ENCODE measurements at regions not wholly inside any gene's neighbourhood (a gene's known extent, or its start where the extent isn't known, plus 50 kb on each side); places are given as distances from the start of the nearest gene placed in this dataset.
A peak's percentile ranks its signal among the peaks of the same experiment; 100 is the strongest.

DNA sequence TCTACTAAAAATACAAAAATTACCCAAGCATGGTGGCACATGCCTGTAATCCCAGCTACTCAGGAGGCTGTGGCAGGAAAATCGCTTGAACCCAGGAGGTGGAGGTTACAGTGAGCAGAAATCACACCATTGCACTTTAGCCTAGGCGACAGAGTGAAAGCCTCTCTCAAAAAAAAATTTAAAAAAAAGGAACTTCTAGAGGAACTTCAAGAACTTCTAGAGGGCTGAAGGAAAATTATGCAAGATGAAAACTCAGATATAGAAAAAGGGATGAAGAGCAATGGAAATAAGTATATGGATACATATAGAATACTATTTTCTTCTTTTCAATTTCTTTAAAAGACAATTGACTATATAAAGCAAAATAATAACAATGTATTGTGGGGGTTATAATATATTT, 51.2 kb upstream of the PRR5 start:
- TF ChIP-seq, protein P1, sequence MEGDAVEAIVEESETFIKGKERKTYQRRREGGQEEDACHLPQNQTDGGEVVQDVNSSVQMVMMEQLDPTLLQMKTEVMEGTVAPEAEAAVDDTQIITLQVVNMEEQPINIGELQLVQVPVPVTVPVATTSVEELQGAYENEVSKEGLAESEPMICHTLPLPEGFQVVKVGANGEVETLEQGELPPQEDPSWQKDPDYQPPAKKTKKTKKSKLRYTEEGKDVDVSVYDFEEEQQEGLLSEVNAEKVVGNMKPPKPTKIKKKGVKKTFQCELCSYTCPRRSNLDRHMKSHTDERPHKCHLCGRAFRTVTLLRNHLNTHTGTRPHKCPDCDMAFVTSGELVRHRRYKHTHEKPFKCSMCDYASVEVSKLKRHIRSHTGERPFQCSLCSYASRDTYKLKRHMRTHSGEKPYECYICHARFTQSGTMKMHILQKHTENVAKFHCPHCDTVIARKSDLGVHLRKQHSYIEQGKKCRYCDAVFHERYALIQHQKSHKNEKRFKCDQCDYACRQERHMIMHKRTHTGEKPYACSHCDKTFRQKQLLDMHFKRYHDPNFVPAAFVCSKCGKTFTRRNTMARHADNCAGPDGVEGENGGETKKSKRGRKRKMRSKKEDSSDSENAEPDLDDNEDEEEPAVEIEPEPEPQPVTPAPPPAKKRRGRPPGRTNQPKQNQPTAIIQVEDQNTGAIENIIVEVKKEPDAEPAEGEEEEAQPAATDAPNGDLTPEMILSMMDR (IDR thresholded peaks at IDR 0.05; ENCODE audit: low read depth, low read length) = no peak
- Histone ChIP-seq H3K4me3 (ENCODE audit: low read depth, low read length) (no peak overlapping the region), H3K27me3 (ENCODE audit: control insufficient read depth, insufficient read depth, low read length) (no peaks in the 10 kb centered on the region), H3K27ac (ENCODE audit: low read depth, low read length) (no peak overlapping the region), H3K9me3 (ENCODE audit: control insufficient read depth, insufficient read depth, low read length) (peaks cover under 1% of the 10 kb centered on the region; the same call in 1 of the 2 replicates)
- no peak for DNase-seq (ENCODE audit: low read depth, low spot score)
- CTCF ChIA-PET = interaction anchor here (1.2 kb wide), 1 partner anchor 34 kb away, joined by 3 read pairs; no protein-coding TSS in a partner anchor
- POLR2A ChIA-PET = no interaction called here

DNA sequence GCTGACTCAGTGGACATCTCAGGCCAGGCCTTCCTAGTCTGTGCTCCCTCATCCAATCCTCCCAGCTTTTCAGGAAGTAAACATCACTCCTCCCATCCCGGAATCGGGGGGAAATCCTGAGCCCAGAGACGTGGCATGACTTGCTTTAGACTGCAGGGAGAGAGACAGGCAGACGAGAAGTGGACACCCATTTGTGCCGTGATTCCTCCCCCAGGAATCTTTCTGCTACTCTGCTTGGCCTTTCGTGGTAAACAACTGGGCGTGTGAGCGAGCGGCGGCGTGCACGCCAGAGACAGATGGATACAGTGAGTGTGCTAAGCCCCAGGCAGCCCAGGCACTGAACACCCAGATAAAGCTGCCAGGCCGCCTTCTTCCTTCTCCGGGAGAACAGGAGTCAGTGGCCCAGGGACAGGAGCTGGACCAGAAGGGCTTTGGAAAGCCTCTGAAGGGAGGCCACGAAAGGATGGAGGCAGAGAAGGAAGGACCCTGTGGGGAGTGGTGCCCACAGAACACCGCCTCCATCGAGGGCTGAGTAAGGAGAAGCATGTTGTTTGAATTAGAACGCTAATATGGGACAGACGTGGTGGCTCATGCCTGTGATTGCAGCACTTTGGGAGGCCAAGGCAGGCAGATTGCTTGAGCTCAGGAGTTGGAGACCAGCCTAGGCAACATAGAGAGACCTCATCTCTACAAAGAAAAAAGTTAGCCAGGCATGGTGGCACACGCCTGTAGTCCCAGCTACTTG, 53.0 kb upstream of the PRR5 start:
- ChIA-PET POLR2A (interaction anchor here (0.5 to 1.3 kb wide), 3 partner anchors 13 to 562 kb away, joined by 3 to 4 read pairs (median 3); no protein-coding TSS in a partner anchor), CTCF (no interaction called here)
- TF ChIP-seq, protein P1 (IDR thresholded peaks at IDR 0.05; ENCODE audit: low read depth, low read length) = no peak
- Histone ChIP-seq H3K9me3 (ENCODE audit: control insufficient read depth, insufficient read depth, low read length) (peaks cover 4% of the 10 kb centered on the region), H3K4me3 (ENCODE audit: low read depth, low read length) (peak overlapping the region; percentile 23; the same call in 1 of the 2 replicates), H3K27me3 (ENCODE audit: control insufficient read depth, insufficient read depth, low read length) (no peaks in the 10 kb centered on the region), H3K27ac (ENCODE audit: low read depth, low read length) (peak overlapping the region; percentile 98)
- peak; percentile 90 for DNase-seq (ENCODE audit: low read depth, low spot score)

DNA sequence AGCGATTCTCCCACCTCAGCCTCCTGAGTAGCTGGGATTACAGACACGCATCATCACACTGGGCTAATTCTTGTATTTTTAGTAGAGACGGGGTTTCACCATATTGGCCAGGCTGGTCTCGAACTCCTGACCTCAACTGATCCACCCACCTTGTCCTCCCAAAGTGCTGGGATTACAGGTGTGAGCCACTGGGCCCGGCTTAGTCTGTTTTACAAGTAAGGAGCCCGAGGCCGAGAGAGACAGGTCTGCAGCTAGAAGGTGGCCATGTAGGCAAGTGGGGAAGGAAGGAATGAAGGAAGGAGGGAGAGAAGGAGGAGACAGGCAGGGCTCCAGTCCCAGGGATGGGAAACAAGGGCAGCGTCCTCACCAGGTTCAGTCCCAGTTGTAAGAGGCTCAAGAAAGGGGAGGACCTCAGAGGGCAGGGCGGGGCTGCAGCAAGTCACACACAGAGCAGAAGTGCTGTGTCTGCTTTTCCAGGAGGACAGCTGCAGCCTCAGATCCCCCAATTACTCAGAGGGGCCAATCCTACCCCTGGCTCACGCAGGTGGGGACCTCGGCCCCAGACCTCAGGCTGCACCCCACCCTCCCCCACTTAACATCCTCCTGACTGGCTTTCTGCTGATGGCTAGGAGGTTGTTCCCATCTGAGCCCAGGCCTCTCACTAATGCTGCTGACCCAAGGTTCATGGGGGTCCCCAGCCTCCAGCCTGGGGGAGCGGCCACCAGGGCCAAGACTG, 53.8 kb upstream of the PRR5 start:
- TF ChIP-seq, protein P1 (IDR thresholded peaks at IDR 0.05; ENCODE audit: low read depth, low read length) = no peak
- H3K27ac ChIP-seq (ENCODE audit: low read depth, low read length) = peak overlapping the region; percentile 98
- peaks cover 4% of the 10 kb centered on the region for H3K9me3 ChIP-seq (ENCODE audit: control insufficient read depth, insufficient read depth, low read length)
- H3K4me3 ChIP-seq (ENCODE audit: low read depth, low read length) = no peak overlapping the region
- no peak for DNase-seq (ENCODE audit: low read depth, low spot score)
- ChIA-PET POLR2A (interaction anchor here (0.5 to 1.3 kb wide), 2 partner anchors 13 to 16 kb away, joined by 3 to 4 read pairs; no protein-coding TSS in a partner anchor), CTCF (no interaction called here)
- H3K27me3 ChIP-seq (ENCODE audit: control insufficient read depth, insufficient read depth, low read length) = no peaks in the 10 kb centered on the region

DNA sequence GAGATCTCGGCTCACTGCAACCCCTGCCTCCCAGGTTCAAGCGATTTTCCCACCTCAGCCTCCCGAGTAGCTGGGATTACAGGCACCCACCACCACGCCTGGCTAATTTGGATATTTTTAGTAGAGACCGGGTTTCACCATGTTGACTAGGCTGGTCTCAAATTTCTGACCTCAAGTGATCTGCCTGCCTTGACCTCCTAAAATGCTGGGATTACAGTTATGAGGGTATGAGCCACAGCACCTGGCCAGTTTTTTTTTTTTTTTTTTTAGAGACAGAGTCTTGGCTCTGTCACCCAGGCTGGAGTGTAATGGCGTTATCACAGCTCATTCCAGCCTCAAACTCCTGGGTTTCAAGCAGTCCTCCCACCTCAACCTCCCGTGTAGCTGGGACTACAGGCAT, 54.9 kb upstream of the PRR5 start:
- H3K27me3 ChIP-seq (ENCODE audit: control insufficient read depth, insufficient read depth, low read length) = no peaks in the 10 kb centered on the region
- CTCF ChIA-PET = interaction anchor here (1.5 kb wide), 1 partner anchor 38 kb away, joined by 4 read pairs; no protein-coding TSS in a partner anchor
- TF ChIP-seq, protein P1 (IDR thresholded peaks at IDR 0.05; ENCODE audit: low read depth, low read length) = no peak

DNA sequence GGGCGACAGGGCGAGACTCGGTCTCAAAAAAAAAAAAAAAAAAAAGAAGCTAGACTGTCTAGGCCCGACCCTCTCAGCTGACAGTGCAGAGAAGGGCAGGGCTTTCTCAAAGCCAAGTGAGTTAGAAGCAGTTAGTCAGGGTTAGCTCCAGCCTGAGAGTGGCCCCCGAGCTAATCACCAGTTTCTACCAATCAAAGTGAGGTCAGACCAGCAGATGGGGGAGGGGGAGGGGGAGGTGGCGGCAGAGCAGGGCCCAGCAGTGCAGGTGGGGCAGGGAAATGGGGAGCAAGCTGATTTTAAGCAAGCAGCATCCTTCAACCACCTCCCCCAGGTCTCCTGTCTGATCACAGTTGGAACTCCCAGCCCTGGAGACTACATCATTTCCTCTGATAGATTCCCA, 55.3 kb upstream of the PRR5 start:
- ChIA-PET POLR2A (no interaction called here), CTCF (interaction anchor here (1.5 kb wide), 1 partner anchor 38 kb away, joined by 4 read pairs; no protein-coding TSS in a partner anchor)
- Histone ChIP-seq H3K4me3 (ENCODE audit: low read depth, low read length) (no peak overlapping the region), H3K27me3 (ENCODE audit: control insufficient read depth, insufficient read depth, low read length) (no peaks in the 10 kb centered on the region), H3K9me3 (ENCODE audit: control insufficient read depth, insufficient read depth, low read length) (peaks cover 4% of the 10 kb centered on the region), H3K27ac (ENCODE audit: low read depth, low read length) (no peak overlapping the region)
- DNase-seq (ENCODE audit: low read depth, low spot score) = no peak
- TF ChIP-seq, protein P1 (IDR thresholded peaks at IDR 0.05; ENCODE audit: low read depth, low read length) = no peak

More for the DNA sequence above, 54.9 kb upstream of the PRR5 start:
- no peak overlapping the region for H3K27ac ChIP-seq (ENCODE audit: low read depth, low read length)
- H3K4me3 ChIP-seq (ENCODE audit: low read depth, low read length) = no peak overlapping the region
- H3K9me3 ChIP-seq (ENCODE audit: control insufficient read depth, insufficient read depth, low read length) = peaks cover 4% of the 10 kb centered on the region
- no peak for DNase-seq (ENCODE audit: low read depth, low spot score)
- POLR2A ChIA-PET = no interaction called here

Measured in AG04450 (cell line).